Heart left ventricle (tissue), 16 donors: ENCODE measurements at regions not wholly inside any gene's neighbourhood (a gene's known extent, or its start where the extent isn't known, plus 50 kb on each side); places are given as distances from the start of the nearest gene placed in this dataset.

ENCODE experiments used
- ATAC-seq, 4 donors: fragments of 200-7000 bp; cut with Tn5 transposase; one replicate each; pipeline ENCODE4 v1.9.1; 2020 to 2022; ENCODE audit warnings: moderate library complexity in 4 of 4, mild to moderate bottlenecking in 3 of 4, moderate number of reproducible peaks in 1 of 4
- DNase-seq, 5 donors: peaks; one replicate each; pipeline ENCODE4 v3.0.0-alpha.2; 2020
- H3K27ac ChIP-seq, 12 donors: fragments of 200-600 bp; sonication (generic) in 4 of 12; one replicate each; pipeline versions ENCODE4 v1.5.0 to v1.8.0; 2016 to 2022; ENCODE audit warnings: mild to moderate bottlenecking in 2 of 12
- H3K27me3 ChIP-seq, 9 donors: fragments of 200-600 bp; sonication (generic) in 2 of 9; one replicate each; pipeline versions ENCODE4 v1.5.1 to v1.8.0; 2016 to 2022; ENCODE audit warnings: mild to moderate bottlenecking in 3 of 9
- H3K36me3 ChIP-seq, 9 donors: fragments of 200-600 bp; sonication (generic) in 2 of 9; one replicate each; pipeline versions ENCODE4 v1.5.0 to v1.8.0; 2018 to 2022; ENCODE audit warnings: mild to moderate bottlenecking in 2 of 9
- H3K4me1 ChIP-seq, 12 donors: fragments of 200-600 bp; sonication (generic) in 4 of 12; one replicate each; pipeline versions ENCODE4 v1.5.0 to v1.8.0; 2016 to 2022; ENCODE audit warnings: mild to moderate bottlenecking in 3 of 12
- H3K4me3 ChIP-seq, 12 donors: fragments of 200-600 bp; sonication (generic) in 4 of 12; one replicate each; pipeline versions ENCODE4 v1.5.0 to v1.8.0; 2017 to 2022; ENCODE audit warnings: mild to moderate bottlenecking in 9 of 12, moderate library complexity in 4 of 12
- H3K9me3 ChIP-seq, 12 donors: fragments of 200-600 bp; sonication (generic) in 4 of 12; one replicate each; pipeline versions ENCODE4 v1.5.0 to v1.8.0; 2016 to 2022; ENCODE audit warnings: mild to moderate bottlenecking in 1 of 12
- POLR2A ChIP-seq, 2 donors: fragments of 450-650 bp; IDR thresholded peaks; one replicate each; pipeline ENCODE4 v1.6.1; 2017; ENCODE audit warnings: antibody characterized with exemption in 2 of 2, mild to moderate bottlenecking in 2 of 2, moderate library complexity in 2 of 2
- WGBS, 4 donors: extraction: QIAGEN DNeasy Blood & Tissue Kit in 2 of 4; methylation state at CpG; one replicate each; pipeline versions ENCODE4 v1.1.5 to v1.1.7; 2013 to 2018; 5-methylcytosine and 5-hydroxymethylcytosine counted together
- intact Hi-C, 10 donors: fragments of 100-400 bp; cut with DNase I; formaldehyde crosslinking; loops; one replicate each; pipeline versions ENCODE4 v1.11.1 to v1.14.2; 2022
- TF ChIP-seq, protein P1 (sequence below), 12 donors: fragments of 200-600 bp; sonication (generic) in 4 of 12; IDR thresholded peaks; one replicate each; pipeline versions ENCODE4 v1.5.0 to v1.8.0; 2018 to 2022; ENCODE audit warnings: antibody characterized with exemption in 12 of 12, mild to moderate bottlenecking in 5 of 12
- donor health status: ischemic (EF 13 %, LVEDD 7.1; RV severe dilation, severe dysfunction).
- donor health status: healthy with polysubstance abuse.
- donor health status: DM: no; HTN: yes; CAD: no.
- donor health status: DM: no; HTN: no; CAD: no.
- donor health status: ischemic (EF 25% LVEDD 6.9; RV normal size, moderate dysfunction).
- donor health status: ischemic (EF 25% LVEDD 5.7; RV mildly dilated, moderate dysfunction).
- donor health status: healthy.
- donor health status: DM: yes; HTN: yes; CAD: no.
- donor health status: ischemic (EF 35%, LVEDD 5.7; RV mildly dilated, moderate dysfunction).
- donor health status: nonischemic (EF 11% LVEDD 7.7; RV severe dilation, severe dysfunction).
- donor health status: DM: yes; HTN: yes; CAD: no.
- donor health status: PGD.
- donor health status: ischemic (EF 29% LVEDD 5.4; RV normal size, mild dysfunction).
- donor health status: nonischemic (EF 23%, LVEDD 6.1; RV moderate dilation, normal function).

DNA sequence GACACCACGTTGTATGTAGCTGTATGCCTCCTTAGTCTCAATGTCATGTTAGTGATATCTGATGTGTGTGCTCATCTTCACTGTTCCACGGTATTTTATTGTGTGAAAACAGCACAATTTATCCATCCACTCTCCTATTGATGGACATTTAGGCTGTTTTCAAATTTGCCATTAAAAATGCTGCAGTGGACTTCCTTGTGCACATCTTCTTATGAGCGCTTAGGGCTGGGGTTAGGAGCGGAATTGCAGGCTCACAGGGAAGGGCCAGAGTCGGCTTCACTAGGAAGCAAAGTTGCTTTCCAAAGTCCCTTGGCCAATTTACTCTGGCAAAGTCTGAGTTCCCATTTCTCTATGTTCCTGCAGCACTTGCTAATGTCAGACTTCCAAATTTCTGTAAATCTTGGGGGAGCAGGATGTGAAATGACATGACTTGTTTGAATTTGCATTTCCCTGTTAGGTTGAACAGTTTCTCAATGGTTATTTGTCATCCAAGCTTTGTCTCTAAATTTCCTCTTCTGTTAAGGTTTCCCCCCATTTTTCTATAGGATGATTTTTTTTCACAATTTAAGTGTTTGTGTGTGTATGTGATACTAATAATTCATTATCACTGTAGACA, 75.4 kb downstream of the MYEOV start:
- Histone ChIP-seq H3K4me3 (no peak overlapping the region), H3K4me1 (peaks cover 0 to 2% (median 0%) of the 10 kb centered on the region in 12 donors), H3K36me3 (no peaks in the 10 kb centered on the region), H3K27me3 (no peaks in the 10 kb centered on the region), H3K9me3 (peaks cover 0 to 13% (median 0%) of the 10 kb centered on the region in 12 donors), H3K27ac (no peak overlapping the region)
- intact Hi-C loops, result no loop called here
- TF ChIP-seq, protein P1, sequence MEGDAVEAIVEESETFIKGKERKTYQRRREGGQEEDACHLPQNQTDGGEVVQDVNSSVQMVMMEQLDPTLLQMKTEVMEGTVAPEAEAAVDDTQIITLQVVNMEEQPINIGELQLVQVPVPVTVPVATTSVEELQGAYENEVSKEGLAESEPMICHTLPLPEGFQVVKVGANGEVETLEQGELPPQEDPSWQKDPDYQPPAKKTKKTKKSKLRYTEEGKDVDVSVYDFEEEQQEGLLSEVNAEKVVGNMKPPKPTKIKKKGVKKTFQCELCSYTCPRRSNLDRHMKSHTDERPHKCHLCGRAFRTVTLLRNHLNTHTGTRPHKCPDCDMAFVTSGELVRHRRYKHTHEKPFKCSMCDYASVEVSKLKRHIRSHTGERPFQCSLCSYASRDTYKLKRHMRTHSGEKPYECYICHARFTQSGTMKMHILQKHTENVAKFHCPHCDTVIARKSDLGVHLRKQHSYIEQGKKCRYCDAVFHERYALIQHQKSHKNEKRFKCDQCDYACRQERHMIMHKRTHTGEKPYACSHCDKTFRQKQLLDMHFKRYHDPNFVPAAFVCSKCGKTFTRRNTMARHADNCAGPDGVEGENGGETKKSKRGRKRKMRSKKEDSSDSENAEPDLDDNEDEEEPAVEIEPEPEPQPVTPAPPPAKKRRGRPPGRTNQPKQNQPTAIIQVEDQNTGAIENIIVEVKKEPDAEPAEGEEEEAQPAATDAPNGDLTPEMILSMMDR (IDR thresholded peaks at IDR 0.05), result no peak
- no peak for TF ChIP-seq POLR2A (IDR thresholded peaks at IDR 0.05)
- no peak for DNase-seq
- ATAC-seq, result no peak
- WGBS, 4 donors, result 83 to 95% (median 94%) methylated on average over 5 of the region's 5 CpGs

DNA sequence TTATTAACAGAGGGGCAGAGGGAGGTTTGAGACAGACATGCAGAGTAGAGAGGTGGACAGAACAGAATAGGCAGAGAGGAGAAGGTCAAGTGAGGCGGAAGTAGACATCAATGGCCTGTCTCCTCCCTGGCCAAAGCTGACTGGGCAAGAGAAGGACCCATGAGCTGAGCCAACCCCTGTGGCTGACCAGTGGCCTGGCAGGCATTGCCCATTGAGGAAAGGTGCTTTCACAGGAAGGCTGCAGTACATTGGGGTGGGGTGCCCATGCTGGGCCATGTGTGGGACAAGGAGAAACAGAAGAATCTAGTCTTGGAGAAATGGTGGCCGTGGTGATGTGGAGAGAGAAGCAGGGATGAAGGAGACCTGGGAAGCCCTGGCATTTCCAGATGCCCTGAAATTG, 76.0 kb downstream of the MYEOV start:
- DNase-seq (no peak), ATAC-seq (no peak)
- H3K27ac ChIP-seq, result no peak overlapping the region
- 98 to 100% (median 99%) methylated on average over 2 of the region's 2 CpGs for WGBS, 4 donors
- no peaks in the 10 kb centered on the region for H3K27me3 ChIP-seq
- no peaks in the 10 kb centered on the region for H3K36me3 ChIP-seq
- H3K4me3 ChIP-seq, result no peak overlapping the region
- peaks cover 0 to 5% (median 0%) of the 10 kb centered on the region in 12 donors for H3K4me1 ChIP-seq
- intact Hi-C loops, result no loop called here
- TF ChIP-seq, protein P1 (IDR thresholded peaks at IDR 0.05), result no peak
- TF ChIP-seq POLR2A (IDR thresholded peaks at IDR 0.05), result no peak
- peaks cover 0 to 13% (median 0%) of the 10 kb centered on the region in 12 donors for H3K9me3 ChIP-seq

DNA sequence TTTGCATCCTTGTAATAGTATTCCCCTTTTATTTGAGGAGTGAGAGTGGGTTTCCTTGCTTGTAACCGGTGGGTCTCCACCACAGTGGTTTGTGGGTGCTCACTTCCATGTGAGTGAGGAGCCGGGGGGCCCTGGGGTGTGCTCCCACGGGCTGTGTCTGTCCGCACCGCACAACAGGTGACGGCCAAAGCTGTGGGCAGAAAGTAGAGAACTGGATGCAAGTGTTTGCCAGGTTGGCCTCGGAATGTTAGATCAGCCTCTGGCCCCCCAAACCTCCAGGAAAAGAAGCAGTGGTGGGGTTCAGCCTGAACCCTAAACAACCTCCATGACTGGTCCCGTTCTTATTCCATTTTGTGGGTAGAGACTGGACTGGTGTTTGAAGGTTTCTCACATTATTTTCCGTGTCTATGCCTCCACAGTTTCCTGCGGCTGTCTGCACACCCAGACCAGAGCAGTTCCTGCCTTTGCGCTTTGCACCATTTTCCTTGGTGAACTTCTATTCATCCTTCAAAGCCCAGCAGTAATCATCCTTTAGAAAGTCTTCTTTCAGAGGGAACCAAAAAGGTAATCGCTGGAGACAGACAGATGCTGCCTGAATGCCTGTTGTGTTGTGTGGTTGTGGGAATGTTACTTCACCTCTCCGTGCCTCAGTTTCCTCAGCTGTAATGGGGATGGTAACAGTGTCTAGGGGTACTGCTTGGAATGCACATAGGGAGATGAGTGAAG, 77.2 kb downstream of the MYEOV start:
- no peak for TF ChIP-seq POLR2A (IDR thresholded peaks at IDR 0.05)
- TF ChIP-seq, protein P1 (IDR thresholded peaks at IDR 0.05), result no peak
- Histone ChIP-seq H3K4me3 (no peak overlapping the region), H3K27ac (no peak overlapping the region), H3K4me1 (peaks cover 0 to 5% (median 0%) of the 10 kb centered on the region in 12 donors), H3K27me3 (no peaks in the 10 kb centered on the region), H3K9me3 (peaks cover 0 to 13% (median 0%) of the 10 kb centered on the region in 12 donors), H3K36me3 (no peaks in the 10 kb centered on the region)
- intact Hi-C loops, result no loop called here
- DNase-seq (no peak), ATAC-seq (no peak)
- 95 to 96% (median 95%) methylated on average over 13 of the region's 13 CpGs for WGBS, 4 donors

DNA sequence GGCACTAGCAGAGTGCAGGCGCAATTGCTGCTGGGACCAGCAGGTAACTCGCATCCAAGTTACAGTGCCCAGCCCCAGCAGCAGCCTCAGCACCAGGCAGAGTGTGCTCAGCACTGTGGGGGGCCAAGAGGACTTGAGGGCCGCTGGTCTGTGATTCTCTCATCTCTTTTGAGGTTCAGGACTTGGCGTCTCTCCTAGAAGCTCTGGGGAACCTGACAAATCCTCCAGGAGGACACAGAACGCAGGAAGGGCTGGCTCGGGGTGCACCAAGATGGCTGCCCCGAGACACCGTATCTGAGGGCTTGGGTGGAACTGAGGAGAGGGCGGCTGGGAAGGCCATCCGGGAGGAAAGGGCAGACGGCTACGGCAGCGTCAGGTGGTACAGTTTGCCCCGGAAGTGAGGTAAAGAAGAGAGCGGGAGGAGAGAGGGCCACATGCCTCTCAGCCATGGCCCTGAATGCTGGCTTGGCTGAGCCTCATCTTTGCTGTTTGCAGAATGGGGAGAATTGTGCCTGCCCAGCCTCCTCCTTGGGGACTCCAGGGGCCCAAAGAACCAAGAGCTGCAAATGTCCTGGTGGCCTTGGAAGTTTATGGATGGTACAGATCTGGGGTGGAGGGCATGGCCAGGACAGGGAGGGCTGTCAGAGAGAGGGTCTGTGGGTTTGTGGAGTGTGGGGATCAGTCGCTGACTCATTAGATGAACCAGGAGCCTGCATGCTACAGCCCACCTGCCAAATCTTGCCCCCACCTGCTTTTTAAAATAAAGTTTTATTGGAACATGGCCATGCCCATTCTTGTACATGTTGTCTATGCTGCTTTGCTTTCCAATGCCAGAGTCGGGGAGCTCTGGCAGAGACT, 78.0 kb downstream of the MYEOV start:
- H3K36me3 ChIP-seq, result no peaks in the 10 kb centered on the region
- WGBS, 4 donors, result 94 to 95% (median 95%) methylated on average over 16 to 17 of the region's 17 CpGs
- intact Hi-C loops, result no loop called here
- no peaks in the 10 kb centered on the region for H3K27me3 ChIP-seq
- DNase-seq (peak in 2 of 5 donors; percentile 3 to 20), ATAC-seq (no peak)
- TF ChIP-seq POLR2A (IDR thresholded peaks at IDR 0.05), result no peak
- TF ChIP-seq, protein P1 (IDR thresholded peaks at IDR 0.05), result no peak
- H3K27ac ChIP-seq, result no peak overlapping the region
- H3K9me3 ChIP-seq, result peaks cover 0 to 13% (median 0%) of the 10 kb centered on the region in 12 donors
- H3K4me3 ChIP-seq, result no peak overlapping the region
- H3K4me1 ChIP-seq, result peaks cover 0 to 5% (median 0%) of the 10 kb centered on the region in 12 donors
